ENCODE measurements at regions not wholly inside any gene's neighbourhood (a gene's known extent, or its start where the extent isn't known, plus 50 kb on each side); places are given as distances from the start of the nearest gene placed in this dataset.

DNA sequence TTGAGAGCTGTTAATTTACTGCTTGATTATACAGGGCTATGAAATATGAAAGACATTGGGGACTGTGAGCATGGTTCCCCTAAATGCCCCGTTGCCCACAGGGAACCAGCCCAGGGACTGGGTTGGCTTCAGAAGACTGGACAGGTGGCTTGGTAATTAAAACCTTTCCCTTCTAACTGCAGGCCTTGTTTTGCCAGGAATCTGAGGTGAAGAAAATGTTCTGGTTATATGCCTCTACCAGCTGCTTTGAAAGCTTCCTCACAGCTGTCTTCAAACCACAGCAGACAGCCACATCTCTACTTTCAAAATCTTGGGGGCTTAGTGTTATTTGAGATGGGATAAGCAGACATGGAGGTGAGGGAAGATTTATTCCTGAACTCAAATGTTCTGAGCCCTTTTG is 153.3 kb upstream of the SPRY4 start:
- no peak overlapping the region for H3K4me3 ChIP-seq
- Mint-ChIP-seq H3K9me3 (peaks cover 24% of the 10 kb centered on the region), H3K4me1 (peaks cover 24% of the 10 kb centered on the region), H3K27me3 (ENCODE audit: insufficient read depth, low read depth, poor library complexity) (peaks cover 4% of the 10 kb centered on the region), H3K36me3 (ENCODE audit: low read depth) (peaks cover 22% of the 10 kb centered on the region), H3K27ac (no peak overlapping the region), H3K4me3 (no peak overlapping the region)
- peaks cover 26% of the 10 kb centered on the region for H3K4me1 ChIP-seq (ENCODE audit: insufficient read depth)
- no peaks in the 10 kb centered on the region for H3K27me3 ChIP-seq (ENCODE audit: insufficient read depth)
- H2AFZ ChIP-seq: no peak overlapping the region
- no peak overlapping the region for H3K27ac ChIP-seq (ENCODE audit: low read depth)
- H3K4me2 ChIP-seq: no peak overlapping the region
- peaks cover 10% of the 10 kb centered on the region; the same call in 1 of the 2 replicates for H3K9me2 ChIP-seq (ENCODE audit: insufficient read depth)
- no peak for DNase-seq (ENCODE audit: low spot score)
- H3K79me2 ChIP-seq (replicated peaks; ENCODE audit: insufficient read depth): no peaks in the 10 kb centered on the region
- 0 out of 2 replicates have a peak, but pooled peaks cover 4% of the 10 kb centered on the region for H3K36me3 ChIP-seq (ENCODE audit: insufficient read depth)
- H4K20me1 ChIP-seq (replicated peaks; ENCODE audit: insufficient read depth): no peaks in the 10 kb centered on the region
- no peaks in the 10 kb centered on the region for H3F3A ChIP-seq (replicated peaks; ENCODE audit: low read depth)
- ATAC-seq: no peak
- TF ChIP-seq NANOG (IDR thresholded peaks at IDR 0.05; ENCODE audit: borderline replicate concordance) (no peak), ZNF114 (CRISPR knock-in tag; IDR thresholded peaks at IDR 0.05) (no peak)

DNA sequence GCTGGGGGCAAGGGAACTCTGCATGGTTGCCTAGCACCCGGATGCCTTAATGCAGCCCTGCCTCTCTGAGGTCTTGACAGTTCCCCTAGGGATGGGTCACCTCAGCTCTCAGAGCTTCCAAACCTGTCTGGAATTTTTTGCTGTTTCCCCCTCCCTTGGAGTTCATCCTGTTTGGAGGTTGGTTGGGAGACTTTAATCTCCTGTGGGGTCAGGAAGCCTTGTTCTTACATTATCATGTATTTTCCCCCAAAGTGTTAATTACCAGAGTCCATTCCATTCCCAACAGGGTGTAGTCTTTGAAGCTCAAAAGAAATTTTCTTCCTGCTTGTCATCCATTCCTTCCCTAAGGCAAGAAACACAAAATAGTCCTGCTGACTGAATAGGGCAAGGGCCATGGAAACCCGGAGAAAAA is 150.3 kb upstream of the SPRY4 start:
- peak; percentile 79 for ATAC-seq
- H2AFZ ChIP-seq: no peak overlapping the region
- H3K4me2 ChIP-seq: peak overlapping the region; percentile 13; the same call in 1 of the 2 replicates
- TF ChIP-seq, protein P1, sequence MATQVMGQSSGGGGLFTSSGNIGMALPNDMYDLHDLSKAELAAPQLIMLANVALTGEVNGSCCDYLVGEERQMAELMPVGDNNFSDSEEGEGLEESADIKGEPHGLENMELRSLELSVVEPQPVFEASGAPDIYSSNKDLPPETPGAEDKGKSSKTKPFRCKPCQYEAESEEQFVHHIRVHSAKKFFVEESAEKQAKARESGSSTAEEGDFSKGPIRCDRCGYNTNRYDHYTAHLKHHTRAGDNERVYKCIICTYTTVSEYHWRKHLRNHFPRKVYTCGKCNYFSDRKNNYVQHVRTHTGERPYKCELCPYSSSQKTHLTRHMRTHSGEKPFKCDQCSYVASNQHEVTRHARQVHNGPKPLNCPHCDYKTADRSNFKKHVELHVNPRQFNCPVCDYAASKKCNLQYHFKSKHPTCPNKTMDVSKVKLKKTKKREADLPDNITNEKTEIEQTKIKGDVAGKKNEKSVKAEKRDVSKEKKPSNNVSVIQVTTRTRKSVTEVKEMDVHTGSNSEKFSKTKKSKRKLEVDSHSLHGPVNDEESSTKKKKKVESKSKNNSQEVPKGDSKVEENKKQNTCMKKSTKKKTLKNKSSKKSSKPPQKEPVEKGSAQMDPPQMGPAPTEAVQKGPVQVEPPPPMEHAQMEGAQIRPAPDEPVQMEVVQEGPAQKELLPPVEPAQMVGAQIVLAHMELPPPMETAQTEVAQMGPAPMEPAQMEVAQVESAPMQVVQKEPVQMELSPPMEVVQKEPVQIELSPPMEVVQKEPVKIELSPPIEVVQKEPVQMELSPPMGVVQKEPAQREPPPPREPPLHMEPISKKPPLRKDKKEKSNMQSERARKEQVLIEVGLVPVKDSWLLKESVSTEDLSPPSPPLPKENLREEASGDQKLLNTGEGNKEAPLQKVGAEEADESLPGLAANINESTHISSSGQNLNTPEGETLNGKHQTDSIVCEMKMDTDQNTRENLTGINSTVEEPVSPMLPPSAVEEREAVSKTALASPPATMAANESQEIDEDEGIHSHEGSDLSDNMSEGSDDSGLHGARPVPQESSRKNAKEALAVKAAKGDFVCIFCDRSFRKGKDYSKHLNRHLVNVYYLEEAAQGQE (IDR thresholded peaks at IDR 0.05; ENCODE audit: unreplicated experiment): no peak
- no peak for TF ChIP-seq EZH2phosphoT487 (IDR thresholded peaks at IDR 0.05; ENCODE audit: unreplicated experiment)
- no peak for TF ChIP-seq JUNB (IDR thresholded peaks at IDR 0.05; ENCODE audit: unreplicated experiment)
- TF ChIP-seq ZNF114 (CRISPR knock-in tag; IDR thresholded peaks at IDR 0.05): no peak
- no peak for TF ChIP-seq EZH2 (IDR thresholded peaks at IDR 0.05; ENCODE audit: low read depth, unreplicated experiment)
- TF ChIP-seq, protein P2, sequence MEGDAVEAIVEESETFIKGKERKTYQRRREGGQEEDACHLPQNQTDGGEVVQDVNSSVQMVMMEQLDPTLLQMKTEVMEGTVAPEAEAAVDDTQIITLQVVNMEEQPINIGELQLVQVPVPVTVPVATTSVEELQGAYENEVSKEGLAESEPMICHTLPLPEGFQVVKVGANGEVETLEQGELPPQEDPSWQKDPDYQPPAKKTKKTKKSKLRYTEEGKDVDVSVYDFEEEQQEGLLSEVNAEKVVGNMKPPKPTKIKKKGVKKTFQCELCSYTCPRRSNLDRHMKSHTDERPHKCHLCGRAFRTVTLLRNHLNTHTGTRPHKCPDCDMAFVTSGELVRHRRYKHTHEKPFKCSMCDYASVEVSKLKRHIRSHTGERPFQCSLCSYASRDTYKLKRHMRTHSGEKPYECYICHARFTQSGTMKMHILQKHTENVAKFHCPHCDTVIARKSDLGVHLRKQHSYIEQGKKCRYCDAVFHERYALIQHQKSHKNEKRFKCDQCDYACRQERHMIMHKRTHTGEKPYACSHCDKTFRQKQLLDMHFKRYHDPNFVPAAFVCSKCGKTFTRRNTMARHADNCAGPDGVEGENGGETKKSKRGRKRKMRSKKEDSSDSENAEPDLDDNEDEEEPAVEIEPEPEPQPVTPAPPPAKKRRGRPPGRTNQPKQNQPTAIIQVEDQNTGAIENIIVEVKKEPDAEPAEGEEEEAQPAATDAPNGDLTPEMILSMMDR (conservative IDR thresholded peaks at IDR 0.05; ENCODE audit: low read depth in 2 of 2): no peak
- TF ChIP-seq STAT1 (IDR thresholded peaks at IDR 0.05; ENCODE audit: unreplicated experiment): no peak
- TF ChIP-seq ZNF331 (CRISPR knock-in tag; IDR thresholded peaks at IDR 0.05; ENCODE audit: low read depth): no peak
- peak; percentile 54; the same call in 1 of the 2 replicates for TF ChIP-seq NANOG (IDR thresholded peaks at IDR 0.05; ENCODE audit: borderline replicate concordance)
- TF ChIP-seq POLR2AphosphoS5 (IDR thresholded peaks at IDR 0.05; ENCODE audit: low read depth): no peak
- TF ChIP-seq, protein P3, sequence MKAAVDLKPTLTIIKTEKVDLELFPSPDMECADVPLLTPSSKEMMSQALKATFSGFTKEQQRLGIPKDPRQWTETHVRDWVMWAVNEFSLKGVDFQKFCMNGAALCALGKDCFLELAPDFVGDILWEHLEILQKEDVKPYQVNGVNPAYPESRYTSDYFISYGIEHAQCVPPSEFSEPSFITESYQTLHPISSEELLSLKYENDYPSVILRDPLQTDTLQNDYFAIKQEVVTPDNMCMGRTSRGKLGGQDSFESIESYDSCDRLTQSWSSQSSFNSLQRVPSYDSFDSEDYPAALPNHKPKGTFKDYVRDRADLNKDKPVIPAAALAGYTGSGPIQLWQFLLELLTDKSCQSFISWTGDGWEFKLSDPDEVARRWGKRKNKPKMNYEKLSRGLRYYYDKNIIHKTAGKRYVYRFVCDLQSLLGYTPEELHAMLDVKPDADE (IDR thresholded peaks at IDR 0.05): 0 out of 2 replicates have a peak, but pooled peaks have one; percentile 35

More for the DNA sequence above, 150.3 kb upstream of the SPRY4 start:
- Histone ChIP-seq H3K4me1 (ENCODE audit: insufficient read depth) (peaks cover 34% of the 10 kb centered on the region), H3K36me3 (ENCODE audit: insufficient read depth) (0 out of 2 replicates have a peak, but pooled peaks cover 4% of the 10 kb centered on the region), H4K20me1 (replicated peaks; ENCODE audit: insufficient read depth) (no peaks in the 10 kb centered on the region), H3K79me2 (replicated peaks; ENCODE audit: insufficient read depth) (no peaks in the 10 kb centered on the region), H3K4me3 (no peak overlapping the region), H3K27me3 (ENCODE audit: insufficient read depth) (no peaks in the 10 kb centered on the region), H3K9me2 (ENCODE audit: insufficient read depth) (no peaks in the 10 kb centered on the region), H3F3A (replicated peaks; ENCODE audit: low read depth) (no peaks in the 10 kb centered on the region), H3K27ac (ENCODE audit: low read depth) (no peak overlapping the region)
- H3K27me3 Mint-ChIP-seq (ENCODE audit: insufficient read depth, low read depth, poor library complexity): peaks cover 4% of the 10 kb centered on the region
- no peak overlapping the region for H3K27ac Mint-ChIP-seq
- peaks cover 20% of the 10 kb centered on the region for H3K36me3 Mint-ChIP-seq (ENCODE audit: low read depth)
- peaks cover 37% of the 10 kb centered on the region for H3K4me1 Mint-ChIP-seq
- H3K4me3 Mint-ChIP-seq: no peak overlapping the region
- peaks cover 23% of the 10 kb centered on the region for H3K9me3 Mint-ChIP-seq
- DNase-seq (ENCODE audit: low spot score): peak; percentile 61
